SK-N-MC (cell line): ENCODE measurements at regions not wholly inside any gene's neighbourhood (a gene's known extent, or its start where the extent isn't known, plus 50 kb on each side); places are given as distances from the start of the nearest gene placed in this dataset.

Source experiments
- EZH2 ChIP-seq: fragments of 200-600 bp; sonication (generic); IDR thresholded peaks from one replicate; pipeline ENCODE4 v1.6.1; 2017; ENCODE audit warnings: antibody characterized with exemption
- FOXP2 ChIP-seq: optimal IDR thresholded peaks from 2 replicates; pipeline ENCODE3; 2011; ENCODE audit warnings: mild to moderate bottlenecking, moderate library complexity; ENCODE audit not compliant: insufficient read depth; ENCODE audit errors: extremely low read length, control extremely low read depth
- POLR2AphosphoS5 ChIP-seq: IDR thresholded peaks from 2 replicates; pipeline ENCODE4 v1.6.1; 2012; ENCODE audit warnings: mild to moderate bottlenecking, low read depth, low read length, borderline replicate concordance

DNA sequence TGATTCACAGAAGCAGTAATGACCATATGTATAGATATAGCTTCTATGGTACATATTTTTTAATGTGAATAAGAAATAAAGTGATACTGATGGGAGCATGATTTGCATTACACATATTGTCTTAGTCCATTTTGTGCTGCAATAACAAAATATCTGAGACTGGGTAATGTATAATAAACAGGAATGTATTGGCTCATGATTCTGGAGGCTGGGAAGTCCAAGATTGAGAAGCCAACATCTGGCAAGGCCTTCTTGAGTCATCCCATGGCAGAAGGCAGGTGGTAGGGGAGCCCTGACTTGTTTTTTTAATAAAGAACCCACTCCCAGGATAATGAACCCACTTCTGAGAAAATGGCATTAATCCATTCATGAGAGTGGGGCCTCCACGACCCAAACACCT, 185.6 kb upstream of the RREB1 start:
- no peak for TF ChIP-seq POLR2AphosphoS5
- no peak for TF ChIP-seq EZH2
- TF ChIP-seq FOXP2 = no peak
